HG02973 (cell line): ENCODE measurements at regions not wholly inside any gene's neighbourhood (a gene's known extent, or its start where the extent isn't known, plus 50 kb on each side); places are given as distances from the start of the nearest gene placed in this dataset.

Experiments used
- ATAC-seq: cut with Tn5 transposase; IDR thresholded peaks from one replicate; pipeline ENCODE4 v1.9.1; 2021; ENCODE audit warnings: moderate library complexity; ENCODE audit not compliant: unreplicated experiment

GRCh38 chr10:88059190-88059589 is 195.8 kb downstream of the PTEN start:
- no peak for ATAC-seq

GRCh38 chr10:88060762-88061161 is 197.3 kb downstream of the PTEN start:
- no peak for ATAC-seq

- no peak for ATAC-seq
These were observed 199.0 kb downstream of the PTEN start for GRCh38 chr10:88062385-88062784.

- no peak for ATAC-seq
These were observed 199.5 kb downstream of the PTEN start for GRCh38 chr10:88062798-88063472.

- ATAC-seq = no peak
These were observed 200.6 kb downstream of the PTEN start for GRCh38 chr10:88063861-88064557.

GRCh38 chr10:88064608-88065382 is 201.4 kb downstream of the PTEN start:
- peak; percentile 41 for ATAC-seq

GRCh38 chr10:88065383-88066049 is 202.1 kb downstream of the PTEN start:
- ATAC-seq = peak; percentile 28

- no peak for ATAC-seq
These were observed 202.9 kb downstream of the PTEN start for GRCh38 chr10:88066319-88066718.

- ATAC-seq = no peak
These were observed 203.5 kb downstream of the PTEN start for GRCh38 chr10:88066876-88067275.

GRCh38 chr10:88067737-88068136 is 204.3 kb downstream of the PTEN start:
- no peak for ATAC-seq

- ATAC-seq = no peak
These were observed 205.9 kb downstream of the PTEN start for GRCh38 chr10:88069338-88069737.

GRCh38 chr10:88070080-88070880 is 206.9 kb downstream of the PTEN start:
- peak; percentile 36 for ATAC-seq

- no peak for ATAC-seq
These were observed 208.5 kb downstream of the PTEN start for GRCh38 chr10:88071879-88072278.

- no peak for ATAC-seq
These were observed 210.3 kb downstream of the PTEN start for GRCh38 chr10:88073682-88074081.

GRCh38 chr10:88074971-88075370 is 211.5 kb downstream of the PTEN start:
- no peak for ATAC-seq

- ATAC-seq = peak; percentile 50
These were observed 212.8 kb downstream of the PTEN start for GRCh38 chr10:88076027-88076880.

GRCh38 chr10:88077977-88078376 is 214.6 kb downstream of the PTEN start:
- no peak for ATAC-seq

GRCh38 chr10:88080213-88080612 is 216.8 kb downstream of the PTEN start:
- ATAC-seq = peak; percentile 36

GRCh38 chr10:88081457-88082054 is 218.1 kb downstream of the PTEN start:
- no peak for ATAC-seq
